ENCODE measurements at regions not wholly inside any gene's neighbourhood (a gene's known extent, or its start where the extent isn't known, plus 50 kb on each side); places are given as distances from the start of the nearest gene placed in this dataset.

- TF ChIP-seq MGA (IDR thresholded peaks at IDR 0.05) = peak; percentile 21; the same call in 1 of the 2 replicates
- 0 out of 2 replicates have a peak, but pooled peaks have one; percentile 39 for TF ChIP-seq ZNF175 (CRISPR knock-in tag; IDR thresholded peaks at IDR 0.05; ENCODE audit: low read depth)
- TF ChIP-seq CEBPG (CRISPR knock-in tag; IDR thresholded peaks at IDR 0.05) = peak; percentile 29; the same call in 1 of the 2 replicates
- TF ChIP-seq CEBPG (tag; conservative IDR thresholded peaks at IDR 0.05 in 1 of 2, IDR thresholded peaks at IDR 0.05 in 1 of 2) = peak in 1 of 2 experiments; percentile 82; a peak in 2 of 4 replicates
- TF ChIP-seq TAL1 (IDR thresholded peaks at IDR 0.05) = no peak
- TF ChIP-seq CBX5 (IDR thresholded peaks at IDR 0.05; ENCODE audit: borderline replicate concordance, low read depth) = no peak
- no peak for TF ChIP-seq BCL6 (CRISPR knock-in tag; IDR thresholded peaks at IDR 0.05)
- TF ChIP-seq NONO (IDR thresholded peaks at IDR 0.05; ENCODE audit: low read depth in 2 of 2, low read length in 1 of 2) = no peak
- TF ChIP-seq XRCC5 (IDR thresholded peaks at IDR 0.05; ENCODE audit: low read depth, low read length) = no peak
- TF ChIP-seq EWSR1 (IDR thresholded peaks at IDR 0.05; ENCODE audit: borderline replicate concordance, low read depth, partially characterized antibody) = no peak
Measured at GRCh38 chr3:139130390-139131140, 85.9 kb upstream of the PRR23C start (continued).
